MCF 10A (cell line): ENCODE measurements at regions not wholly inside any gene's neighbourhood (a gene's known extent, or its start where the extent isn't known, plus 50 kb on each side); places are given as distances from the start of the nearest gene placed in this dataset.

Experiments
- BruUV-seq: library from RNA; stranded (reverse); fragments of 400-500 nt; replicated peaks from 2 replicates; lab custom pipeline; 2021; lab: Mats Ljungman, UMichigan
- CTCF ChIA-PET: fragments of 300-600 bp; sonication (Branson Sonifier 250); formaldehyde crosslinking; extraction: SDS; loops from one replicate; lab custom pipeline; 2021; ENCODE audit warnings: antibody characterized with exemption, inconsistent platforms; lab: Yijun Ruan, JAX
- POLR2A ChIA-PET: fragments of 300-600, 350-650 bp; sonication (Branson Sonifier 250); formaldehyde crosslinking; extraction: SDS; loops from one replicate; lab custom pipeline; 2020; ENCODE audit warnings: antibody characterized with exemption, inconsistent platforms; lab: Yijun Ruan, JAX
- DNase-seq: peaks from one replicate; pipeline ENCODE4 v3.0.0-alpha.2; 2018; ENCODE audit not compliant: unreplicated experiment
- H3K27ac Mint-ChIP-seq: one replicate; pipeline ENCODE4 v1.8.0; 2022; ENCODE audit warnings: mild to moderate bottlenecking, low read depth, mixed read lengths; ENCODE audit not compliant: unreplicated experiment
- H3K27me3 Mint-ChIP-seq: one replicate; pipeline ENCODE4 v1.8.0; 2022; ENCODE audit warnings: mixed read lengths; ENCODE audit not compliant: insufficient read depth, unreplicated experiment
- H3K36me3 Mint-ChIP-seq: one replicate; pipeline ENCODE4 v1.8.0; 2022; ENCODE audit warnings: mild to moderate bottlenecking, moderate library complexity, mixed read lengths; ENCODE audit not compliant: insufficient read depth, unreplicated experiment
- H3K4me1 Mint-ChIP-seq: one replicate; pipeline ENCODE4 v1.8.0; 2022; ENCODE audit warnings: mixed read lengths; ENCODE audit not compliant: insufficient read depth, unreplicated experiment
- H3K4me3 Mint-ChIP-seq: one replicate; pipeline ENCODE4 v1.8.0; 2022; ENCODE audit warnings: mild to moderate bottlenecking, moderate library complexity, mixed read lengths; ENCODE audit not compliant: unreplicated experiment
- H3K9me3 Mint-ChIP-seq: one replicate; pipeline ENCODE4 v1.8.0; 2022; ENCODE audit warnings: mixed read lengths; ENCODE audit not compliant: unreplicated experiment
- CTCF ChIP-seq: fragments of 200-600 bp; IDR thresholded peaks from one replicate; pipeline ENCODE4 v1.8.0; 2022; ENCODE audit warnings: antibody characterized with exemption, mild to moderate bottlenecking; ENCODE audit not compliant: unreplicated experiment
- intact Hi-C: fragments of 100-400 bp; cut with micrococcal nuclease; formaldehyde crosslinking; loops from 2 replicates; pipeline ENCODE4 v1.14.1; 2022

GRCh38 chr3:181446741-181447140 is 265.0 kb upstream of the SOX2 start:
- intact Hi-C loops, result no loop called here
- Mint-ChIP-seq H3K36me3 (no peaks in the 10 kb centered on the region), H3K9me3 (peaks cover 7% of the 10 kb centered on the region), H3K4me1 (no peaks in the 10 kb centered on the region), H3K27me3 (no peaks in the 10 kb centered on the region), H3K4me3 (no peak overlapping the region), H3K27ac (no peak overlapping the region)
- no peak for TF ChIP-seq CTCF
- no peak for DNase-seq
- POLR2A ChIA-PET, result interaction anchor here (0.6 to 1.0 kb wide), 3 partner anchors 15 to 71 kb away, joined by 3 to 4 read pairs (median 3); no protein-coding TSS in a partner anchor
- no TSS peak for BruUV-seq
- CTCF ChIA-PET, result interaction anchor here (0.7 kb wide), 2 partner anchors 14 to 131 kb away, joined by 3 to 4 read pairs; no protein-coding TSS in a partner anchor

- Mint-ChIP-seq H3K27ac (no peak overlapping the region), H3K4me3 (no peak overlapping the region), H3K27me3 (no peaks in the 10 kb centered on the region), H3K4me1 (no peaks in the 10 kb centered on the region), H3K36me3 (no peaks in the 10 kb centered on the region), H3K9me3 (no peaks in the 10 kb centered on the region)
- ChIA-PET CTCF (interaction anchor here (0.6 kb wide), 1 partner anchor 22 kb away, joined by 5 read pairs; no protein-coding TSS in a partner anchor), POLR2A (no interaction called here)
- DNase-seq, result no peak
- BruUV-seq, result no TSS peak
- intact Hi-C loops, result no loop called here
- no peak for TF ChIP-seq CTCF
These were observed 269.7 kb upstream of the SOX2 start for GRCh38 chr3:181442066-181442465.

- POLR2A ChIA-PET, result no interaction called here
These were observed 278.7 kb upstream of the SOX2 start for GRCh38 chr3:181432992-181433391.

GRCh38 chr3:181431748-181432147 is 280.0 kb upstream of the SOX2 start:
- H3K27ac Mint-ChIP-seq, result no peak overlapping the region
- no peaks in the 10 kb centered on the region for H3K36me3 Mint-ChIP-seq
- H3K27me3 Mint-ChIP-seq, result no peaks in the 10 kb centered on the region
- no peak overlapping the region for H3K4me3 Mint-ChIP-seq
- no TSS peak for BruUV-seq
- ChIA-PET POLR2A (interaction anchor here (0.6 to 1.0 kb wide), 3 partner anchors 15 to 53 kb away, joined by 3 to 4 read pairs (median 3); no protein-coding TSS in a partner anchor), CTCF (no interaction called here)
- no peak for TF ChIP-seq CTCF
- intact Hi-C loops, result no loop called here
- no peaks in the 10 kb centered on the region for H3K9me3 Mint-ChIP-seq
- no peak for DNase-seq
- no peaks in the 10 kb centered on the region for H3K4me1 Mint-ChIP-seq

More at GRCh38 chr3:181432992-181433391, 278.7 kb upstream of the SOX2 start:
- intact Hi-C loops, result no loop called here
- BruUV-seq, result no TSS peak
- DNase-seq, result no peak
- H3K9me3 Mint-ChIP-seq, result no peaks in the 10 kb centered on the region
- H3K4me1 Mint-ChIP-seq, result no peaks in the 10 kb centered on the region
- H3K36me3 Mint-ChIP-seq, result no peaks in the 10 kb centered on the region
- H3K27ac Mint-ChIP-seq, result no peak overlapping the region
- CTCF ChIA-PET, result no interaction called here
- no peak for TF ChIP-seq CTCF
- no peaks in the 10 kb centered on the region for H3K27me3 Mint-ChIP-seq
- no peak overlapping the region for H3K4me3 Mint-ChIP-seq
